HEK293T (cell line): ENCODE measurements at regions not wholly inside any gene's neighbourhood (a gene's known extent, or its start where the extent isn't known, plus 50 kb on each side); places are given as distances from the start of the nearest gene placed in this dataset.

ENCODE experiments used
- CTCF ChIA-PET: fragments of 350-600 bp; formaldehyde crosslinking; extraction: SDS; loops from one replicate; lab custom pipeline; 2021; ENCODE audit warnings: antibody characterized with exemption, inconsistent platforms; lab: Yijun Ruan, JAX
- POLR2A ChIA-PET: fragments of 350-600 bp; formaldehyde crosslinking; extraction: SDS; loops from one replicate; lab custom pipeline; 2020; ENCODE audit warnings: antibody characterized with exemption, inconsistent platforms; lab: Yijun Ruan, JAX
- DNase-seq: peaks from one replicate; pipeline ENCODE4 v3.0.0; 2012; ENCODE audit warnings: mixed read lengths; ENCODE audit errors: extremely low spot score
- ARNT ChIP-seq: fragments of 450-650 bp; IDR thresholded peaks from 2 replicates; pipeline ENCODE4 v1.6.1; 2017; ENCODE audit warnings: mild to moderate bottlenecking
- BHLHE40 ChIP-seq: fragments of 450-650 bp; IDR thresholded peaks from 2 replicates; pipeline ENCODE4 v1.6.1; 2016; ENCODE audit warnings: mild to moderate bottlenecking, moderate library complexity, borderline replicate concordance
- CTBP1 ChIP-seq: fragments of 450-650 bp; IDR thresholded peaks from 2 replicates; pipeline ENCODE4 v1.6.1; 2016; ENCODE audit warnings: borderline replicate concordance
- ELF4 ChIP-seq: fragments of 450-650 bp; IDR thresholded peaks from 2 replicates; pipeline ENCODE4 v1.6.1; 2017; ENCODE audit warnings: antibody characterized with exemption
- FOXA1 ChIP-seq: fragments of 450-650 bp; IDR thresholded peaks from 2 replicates; pipeline ENCODE4 v1.6.1; 2016; ENCODE audit warnings: mild to moderate bottlenecking
- FOXK2 ChIP-seq: fragments of 450-650 bp; IDR thresholded peaks from 2 replicates; pipeline ENCODE4 v1.6.1; 2016; ENCODE audit warnings: mild to moderate bottlenecking
- FOXM1 ChIP-seq: fragments of 450-650 bp; IDR thresholded peaks from 2 replicates; pipeline ENCODE4 v1.6.1; 2017; ENCODE audit warnings: mild to moderate bottlenecking, borderline replicate concordance
- HDGF ChIP-seq: fragments of 450-650 bp; IDR thresholded peaks from 2 replicates; pipeline ENCODE4 v1.6.1; 2017; ENCODE audit warnings: antibody characterized with exemption, borderline replicate concordance
- L3MBTL2 ChIP-seq: fragments of 450-650 bp; conservative IDR thresholded peaks from 2 replicates; pipeline ENCODE4 v1.6.1; 2016; ENCODE audit warnings: mild to moderate bottlenecking
- LEF1 ChIP-seq: fragments of 450-650 bp; IDR thresholded peaks from 2 replicates; pipeline ENCODE4 v1.6.1; 2017; ENCODE audit warnings: mild to moderate bottlenecking, borderline replicate concordance
- NFRKB ChIP-seq: fragments of 450-650 bp; IDR thresholded peaks from 2 replicates; pipeline ENCODE4 v1.6.1; 2016; ENCODE audit warnings: mild to moderate bottlenecking, moderate library complexity
- SP1 ChIP-seq: fragments of 450-650 bp; IDR thresholded peaks from 2 replicates; pipeline ENCODE4 v1.6.1; 2017
- SUZ12 ChIP-seq: fragments of 450-650 bp; IDR thresholded peaks from 2 replicates; pipeline ENCODE4 v1.6.1; 2016; ENCODE audit warnings: mild to moderate bottlenecking
- TARDBP ChIP-seq: fragments of 450-650 bp; IDR thresholded peaks from 2 replicates; pipeline ENCODE4 v1.6.1; 2016
- ZNF384 ChIP-seq: fragments of 450-650 bp; IDR thresholded peaks from 2 replicates; pipeline ENCODE4 v1.6.1; 2016
- TF ChIP-seq, protein P1 (sequence below): fragments of 450-650 bp; IDR thresholded peaks from 2 replicates; pipeline ENCODE4 v1.6.1; 2016

GRCh38 chr6:133772567-133772966, 116.3 kb upstream of the TCF21 start:
- DNase-seq = no peak
- CTCF ChIA-PET = no interaction called here
- TF ChIP-seq ELF4 = no peak
- no peak for TF ChIP-seq FOXA1
- no peak for TF ChIP-seq LEF1
- TF ChIP-seq CTBP1 = no peak
- TF ChIP-seq TARDBP = no peak
- no peak for TF ChIP-seq L3MBTL2
- TF ChIP-seq ARNT = no peak
- no peak for TF ChIP-seq HDGF
- no peak for TF ChIP-seq ZNF384
- TF ChIP-seq FOXM1 = no peak
- TF ChIP-seq BHLHE40 = no peak
- POLR2A ChIA-PET = no interaction called here

GRCh38 chr6:133773776-133774175, 115.1 kb upstream of the TCF21 start:
- ChIA-PET CTCF (interaction anchor here (0.9 kb wide), 1 partner anchor 11 kb away, joined by 3 read pairs; no protein-coding TSS in a partner anchor), POLR2A (no interaction called here)
- DNase-seq = no peak
- TF ChIP-seq LEF1 (no peak), SUZ12 (no peak), ARNT (no peak), CTBP1 (no peak), FOXA1 (no peak), TARDBP (no peak), NFRKB (no peak)

- POLR2A ChIA-PET = no interaction called here
- CTCF ChIA-PET = no interaction called here
- TF ChIP-seq LEF1 (no peak), TARDBP (no peak), ELF4 (no peak), ARNT (no peak), NFRKB (no peak), SP1 (no peak)
- TF ChIP-seq, protein P1, sequence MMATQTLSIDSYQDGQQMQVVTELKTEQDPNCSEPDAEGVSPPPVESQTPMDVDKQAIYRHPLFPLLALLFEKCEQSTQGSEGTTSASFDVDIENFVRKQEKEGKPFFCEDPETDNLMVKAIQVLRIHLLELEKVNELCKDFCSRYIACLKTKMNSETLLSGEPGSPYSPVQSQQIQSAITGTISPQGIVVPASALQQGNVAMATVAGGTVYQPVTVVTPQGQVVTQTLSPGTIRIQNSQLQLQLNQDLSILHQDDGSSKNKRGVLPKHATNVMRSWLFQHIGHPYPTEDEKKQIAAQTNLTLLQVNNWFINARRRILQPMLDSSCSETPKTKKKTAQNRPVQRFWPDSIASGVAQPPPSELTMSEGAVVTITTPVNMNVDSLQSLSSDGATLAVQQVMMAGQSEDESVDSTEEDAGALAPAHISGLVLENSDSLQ = no peak
- DNase-seq = no peak
Observed at GRCh38 chr6:133774356-133774755, 114.6 kb upstream of the TCF21 start.

DNA sequence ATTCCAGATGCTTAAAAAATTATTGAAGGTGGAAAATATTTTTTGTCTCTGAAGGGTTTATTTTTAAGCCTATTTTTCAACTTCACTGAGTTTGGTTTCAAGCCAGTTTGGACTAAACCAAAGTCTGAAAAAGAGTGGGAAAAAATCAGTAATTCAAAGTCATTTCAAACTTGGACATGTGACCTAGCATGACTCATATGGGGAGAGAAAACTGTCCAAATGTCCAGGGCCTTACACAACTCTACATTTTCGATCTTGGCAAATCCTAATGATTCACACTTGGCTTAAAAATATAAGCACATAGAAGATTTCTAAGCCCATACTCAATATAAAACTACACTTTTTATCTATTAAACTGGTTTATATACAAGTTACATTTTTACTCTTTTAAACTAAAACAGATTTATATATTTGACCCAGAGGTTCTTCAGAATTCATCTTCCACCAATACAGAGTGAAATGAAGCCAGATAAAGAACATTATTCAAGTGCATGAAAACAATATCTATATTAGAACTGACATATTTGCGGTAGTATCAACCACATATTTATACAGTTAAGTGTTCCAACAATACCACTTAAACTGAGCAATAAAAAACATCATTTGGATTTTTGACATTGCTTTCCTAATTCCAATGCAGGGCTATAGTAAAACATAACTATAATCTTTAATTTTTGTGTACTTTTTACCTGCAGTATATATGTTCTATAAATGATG, 110.3 kb upstream of the TCF21 start:
- POLR2A ChIA-PET = no interaction called here
- TF ChIP-seq, protein P1 = no peak
- no peak for TF ChIP-seq SUZ12
- no peak for TF ChIP-seq HDGF
- TF ChIP-seq BHLHE40 = no peak
- no peak for TF ChIP-seq ARNT
- TF ChIP-seq NFRKB = no peak
- TF ChIP-seq LEF1 = no peak
- TF ChIP-seq ELF4 = no peak
- no peak for TF ChIP-seq ZNF384
- TF ChIP-seq FOXM1 = no peak
- TF ChIP-seq L3MBTL2 = no peak
- CTCF ChIA-PET = no interaction called here
- no peak for DNase-seq

DNA sequence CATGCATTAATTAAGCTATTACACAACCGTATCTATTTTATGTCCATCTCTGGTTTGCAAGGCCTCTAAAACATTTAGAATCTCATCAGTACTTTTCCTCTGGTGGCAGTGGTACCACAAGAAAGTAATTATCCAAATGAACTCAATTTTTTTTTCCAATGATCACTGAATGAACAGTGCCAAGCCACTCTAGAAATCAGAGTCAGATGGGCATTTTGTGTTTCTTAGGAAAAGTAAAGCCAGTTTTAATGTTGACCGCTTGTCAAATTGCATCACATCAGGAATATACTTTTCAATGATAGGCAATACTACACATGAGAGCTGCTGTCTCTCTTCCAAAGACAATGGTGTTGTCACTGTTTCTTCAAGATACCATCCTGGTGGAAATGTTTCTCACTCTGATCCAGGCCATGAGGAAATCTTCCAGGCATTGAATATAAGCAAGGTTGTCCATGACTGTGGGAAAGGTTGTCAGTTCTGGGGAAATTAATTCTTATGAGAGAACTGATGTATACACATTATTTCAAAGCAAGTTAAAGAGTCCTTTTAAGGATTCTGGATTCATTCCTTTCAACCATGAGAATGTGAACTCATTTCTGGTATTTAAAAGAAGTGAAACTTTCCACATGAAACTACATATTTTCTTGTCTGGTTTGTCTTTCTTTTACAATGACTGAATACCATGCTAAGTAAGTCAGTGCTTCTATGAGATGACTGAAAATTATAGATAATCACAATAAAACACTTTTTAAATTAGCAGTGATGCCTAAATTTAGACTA, 108.8 kb upstream of the TCF21 start:
- DNase-seq = no peak
- ChIA-PET CTCF (no interaction called here), POLR2A (no interaction called here)
- TF ChIP-seq ARNT (no peak), FOXM1 (no peak), FOXK2 (no peak), ZNF384 (no peak), ELF4 (no peak), FOXA1 (no peak), TARDBP (no peak), L3MBTL2 (no peak), LEF1 (no peak), SP1 (no peak), HDGF (no peak), NFRKB (no peak), BHLHE40 (no peak), SUZ12 (no peak), CTBP1 (no peak)
- TF ChIP-seq, protein P1 = no peak

- no peak for DNase-seq
Observed at GRCh38 chr6:133786016-133786415, 102.9 kb upstream of the TCF21 start.

More at GRCh38 chr6:133786016-133786415, 102.9 kb upstream of the TCF21 start:
- ChIA-PET POLR2A (no interaction called here), CTCF (no interaction called here)
- TF ChIP-seq ZNF384 = no peak
- no peak for TF ChIP-seq SUZ12
- TF ChIP-seq L3MBTL2 = no peak
- TF ChIP-seq, protein P1 = no peak
- no peak for TF ChIP-seq LEF1
- TF ChIP-seq NFRKB = no peak
- TF ChIP-seq FOXM1 = no peak
- TF ChIP-seq ARNT = no peak
- no peak for TF ChIP-seq FOXA1
- no peak for TF ChIP-seq FOXK2
- no peak for TF ChIP-seq HDGF
- TF ChIP-seq SP1 = no peak
- TF ChIP-seq BHLHE40 = no peak
- TF ChIP-seq TARDBP = no peak
- TF ChIP-seq ELF4 = no peak
